GM10248 (cell line): ENCODE measurements at regions not wholly inside any gene's neighbourhood (a gene's known extent, or its start where the extent isn't known, plus 50 kb on each side); places are given as distances from the start of the nearest gene placed in this dataset.
"Not testable (repeated sequence)": the region's sequence is repeated elsewhere in the genome, so short reads cannot be mapped to it uniquely, and the experiment has no call there.

Experiments
- CTCF ChIA-PET: fragments of 300-600 bp; sonication (Branson Sonifier 250); formaldehyde crosslinking; extraction: SDS; loops from one replicate; lab custom pipeline; 2021; ENCODE audit warnings: antibody characterized with exemption; lab: Yijun Ruan, JAX
- POLR2A ChIA-PET: fragments of 350-650 bp; sonication (Branson Sonifier 250); formaldehyde crosslinking; extraction: SDS; loops from one replicate; lab custom pipeline; 2020; ENCODE audit warnings: antibody characterized with exemption; lab: Yijun Ruan, JAX
- DNase-seq: peaks from one replicate; pipeline ENCODE4 v3.0.0; 2012; ENCODE audit errors: extremely low spot score
- CTCF ChIP-seq: IDR thresholded peaks from 2 replicates; pipeline ENCODE4 v1.5.1; 2012; ENCODE audit warnings: mild to moderate bottlenecking, low read depth; ENCODE audit errors: extremely low read depth, missing control alignments, control extremely low read depth

- no peak for TF ChIP-seq CTCF
- DNase-seq = no peak
- CTCF ChIA-PET = no interaction called here
- POLR2A ChIA-PET = no interaction called here
These were observed 902.4 kb upstream of the PIK3C3 start for GRCh38 chr18:41052625-41053024.

GRCh38 chr18:41046250-41046649, 908.8 kb upstream of the PIK3C3 start:
- CTCF ChIA-PET, DNase-seq, POLR2A ChIA-PET: not testable (repeated sequence)

- TF ChIP-seq CTCF = no peak
- POLR2A ChIA-PET = no interaction called here
- no peak for DNase-seq
- CTCF ChIA-PET = interaction anchor here (1.6 kb wide), 1 partner anchor 28 kb away, joined by 3 read pairs; no protein-coding TSS in a partner anchor
These were observed 911.2 kb upstream of the PIK3C3 start for GRCh38 chr18:41043876-41044275.

- no peak for DNase-seq
- POLR2A ChIA-PET = no interaction called here
- CTCF ChIA-PET = no interaction called here
- TF ChIP-seq CTCF = no peak
These were observed 912.2 kb upstream of the PIK3C3 start for GRCh38 chr18:41042866-41043265.

GRCh38 chr18:41038071-41038470, 917.0 kb upstream of the PIK3C3 start:
- TF ChIP-seq CTCF = no peak
- POLR2A ChIA-PET = no interaction called here
- CTCF ChIA-PET = no interaction called here
- no peak for DNase-seq

- ChIA-PET CTCF (interaction anchor here (1.0 to 2.1 kb wide), 2 partner anchors 11 to 22 kb away, joined by 3 to 7 read pairs; no protein-coding TSS in a partner anchor), POLR2A (no interaction called here)
- no peak for TF ChIP-seq CTCF
- no peak for DNase-seq
These were observed 918.7 kb upstream of the PIK3C3 start for GRCh38 chr18:41036346-41036745.

GRCh38 chr18:41034413-41034812, 920.6 kb upstream of the PIK3C3 start:
- CTCF ChIA-PET = interaction anchor here (2.1 kb wide), 1 partner anchor 9 kb away, joined by 7 read pairs; no protein-coding TSS in a partner anchor
- no peak for DNase-seq
- POLR2A ChIA-PET = no interaction called here
- no peak for TF ChIP-seq CTCF
